ENCODE measurements at regions not wholly inside any gene's neighbourhood (a gene's known extent, or its start where the extent isn't known, plus 50 kb on each side); places are given as distances from the start of the nearest gene placed in this dataset.
"Not testable (repeated sequence)": the region's sequence is repeated elsewhere in the genome, so short reads cannot be mapped to it uniquely, and the experiment has no call there.

DNA sequence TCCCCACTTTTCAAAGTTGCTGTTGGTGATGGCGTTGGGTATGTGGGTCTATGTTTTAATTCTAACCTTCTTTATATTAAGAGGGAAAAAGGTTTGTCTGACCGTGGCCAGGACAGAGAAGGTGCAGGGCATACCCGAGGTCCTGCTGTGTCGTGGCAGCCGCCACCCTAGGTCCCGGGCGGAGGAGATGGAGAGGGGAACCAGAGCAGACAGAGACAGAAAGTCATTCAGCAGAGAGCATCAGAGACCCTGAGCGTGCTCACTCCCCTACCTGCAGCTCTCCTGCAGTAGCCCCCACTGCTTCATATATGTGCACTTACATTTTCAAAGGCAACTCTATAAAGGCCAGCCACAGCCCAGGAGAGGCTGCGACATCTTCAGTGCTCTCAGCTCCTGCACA lies 327.2 kb upstream of the TNRC6C start:
- TF ChIP-seq, protein P1, sequence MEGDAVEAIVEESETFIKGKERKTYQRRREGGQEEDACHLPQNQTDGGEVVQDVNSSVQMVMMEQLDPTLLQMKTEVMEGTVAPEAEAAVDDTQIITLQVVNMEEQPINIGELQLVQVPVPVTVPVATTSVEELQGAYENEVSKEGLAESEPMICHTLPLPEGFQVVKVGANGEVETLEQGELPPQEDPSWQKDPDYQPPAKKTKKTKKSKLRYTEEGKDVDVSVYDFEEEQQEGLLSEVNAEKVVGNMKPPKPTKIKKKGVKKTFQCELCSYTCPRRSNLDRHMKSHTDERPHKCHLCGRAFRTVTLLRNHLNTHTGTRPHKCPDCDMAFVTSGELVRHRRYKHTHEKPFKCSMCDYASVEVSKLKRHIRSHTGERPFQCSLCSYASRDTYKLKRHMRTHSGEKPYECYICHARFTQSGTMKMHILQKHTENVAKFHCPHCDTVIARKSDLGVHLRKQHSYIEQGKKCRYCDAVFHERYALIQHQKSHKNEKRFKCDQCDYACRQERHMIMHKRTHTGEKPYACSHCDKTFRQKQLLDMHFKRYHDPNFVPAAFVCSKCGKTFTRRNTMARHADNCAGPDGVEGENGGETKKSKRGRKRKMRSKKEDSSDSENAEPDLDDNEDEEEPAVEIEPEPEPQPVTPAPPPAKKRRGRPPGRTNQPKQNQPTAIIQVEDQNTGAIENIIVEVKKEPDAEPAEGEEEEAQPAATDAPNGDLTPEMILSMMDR (IDR thresholded peaks at IDR 0.05; ENCODE audit: low read depth, low read length) = no peak
- Histone ChIP-seq H3K9me3 (ENCODE audit: control insufficient read depth, insufficient read depth, low read length) (no peaks in the 10 kb centered on the region), H3K27me3 (ENCODE audit: control insufficient read depth, insufficient read depth, low read length) (peaks cover 8% of the 10 kb centered on the region), H3K4me3 (ENCODE audit: low read depth, low read length) (no peak overlapping the region), H3K27ac (ENCODE audit: low read depth, low read length) (no peak overlapping the region)
- DNase-seq (ENCODE audit: low read depth, low spot score) = no peak
- ChIA-PET CTCF (no interaction called here), POLR2A (no interaction called here)

DNA sequence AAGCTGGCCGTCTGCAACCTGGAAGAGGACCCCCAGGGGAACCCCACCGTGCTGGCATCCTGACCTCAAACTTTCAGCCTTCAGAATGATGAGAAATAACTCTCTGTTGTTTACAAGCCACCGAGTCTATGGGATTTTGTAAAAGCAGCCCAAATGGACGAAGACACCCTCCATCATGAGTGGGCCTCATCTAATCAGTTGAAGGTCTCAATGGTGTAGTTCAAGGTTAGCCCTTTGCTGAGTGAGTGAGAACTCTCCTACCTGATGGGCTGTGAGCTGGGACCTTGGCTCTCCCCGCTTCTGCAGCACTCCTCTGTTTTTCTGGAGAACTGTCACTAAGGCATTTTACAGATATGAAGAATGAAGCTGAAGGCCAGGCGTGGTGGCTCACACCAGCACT lies 325.9 kb upstream of the TNRC6C start:
- ChIA-PET POLR2A (no interaction called here), CTCF (no interaction called here)
- no peak overlapping the region for H3K27ac ChIP-seq (ENCODE audit: low read depth, low read length)
- no peak for DNase-seq (ENCODE audit: low read depth, low spot score)
- no peaks in the 10 kb centered on the region for H3K9me3 ChIP-seq (ENCODE audit: control insufficient read depth, insufficient read depth, low read length)
- TF ChIP-seq, protein P1 (IDR thresholded peaks at IDR 0.05; ENCODE audit: low read depth, low read length) = no peak
- no peak overlapping the region for H3K4me3 ChIP-seq (ENCODE audit: low read depth, low read length)
- H3K27me3 ChIP-seq (ENCODE audit: control insufficient read depth, insufficient read depth, low read length) = peaks cover 15% of the 10 kb centered on the region

- TF ChIP-seq, protein P1 (IDR thresholded peaks at IDR 0.05; ENCODE audit: low read depth, low read length) = no peak
- Histone ChIP-seq H3K4me3 (ENCODE audit: low read depth, low read length) (no peak overlapping the region), H3K9me3 (ENCODE audit: control insufficient read depth, insufficient read depth, low read length) (no peaks in the 10 kb centered on the region), H3K27me3 (ENCODE audit: control insufficient read depth, insufficient read depth, low read length) (peaks cover 25% of the 10 kb centered on the region), H3K27ac (ENCODE audit: low read depth, low read length) (no peak overlapping the region)
- ChIA-PET CTCF (no interaction called here), POLR2A (no interaction called here)
- no peak for DNase-seq (ENCODE audit: low read depth, low spot score)
Observed at GRCh38 chr17:77634710-77635109, 323.8 kb upstream of the TNRC6C start.

DNA sequence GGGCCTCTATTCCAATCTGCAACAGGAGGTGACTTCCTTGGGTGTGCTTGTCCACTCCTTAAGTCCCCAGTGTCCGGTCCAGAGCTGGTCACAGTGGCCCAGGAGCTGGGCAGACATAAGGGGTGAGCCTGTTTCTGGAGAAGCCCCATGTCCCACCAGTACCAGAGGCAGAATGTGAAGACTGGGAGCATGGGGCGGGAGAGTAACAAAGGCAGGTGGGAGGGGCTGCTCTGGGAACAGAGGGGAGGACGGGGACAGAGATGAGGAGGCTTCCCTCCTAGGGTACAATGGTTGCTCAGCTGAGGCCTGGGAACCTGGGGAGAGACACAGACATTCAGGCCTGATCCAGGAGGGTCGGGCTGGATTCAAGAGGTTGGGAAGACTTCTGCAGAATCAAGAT lies 323.3 kb upstream of the TNRC6C start:
- no peak overlapping the region for H3K4me3 ChIP-seq (ENCODE audit: low read depth, low read length)
- no peaks in the 10 kb centered on the region for H3K9me3 ChIP-seq (ENCODE audit: control insufficient read depth, insufficient read depth, low read length)
- no peak for DNase-seq (ENCODE audit: low read depth, low spot score)
- peaks cover 24% of the 10 kb centered on the region for H3K27me3 ChIP-seq (ENCODE audit: control insufficient read depth, insufficient read depth, low read length)
- POLR2A ChIA-PET = no interaction called here
- TF ChIP-seq, protein P1 (IDR thresholded peaks at IDR 0.05; ENCODE audit: low read depth, low read length) = no peak
- CTCF ChIA-PET = no interaction called here
- no peak overlapping the region for H3K27ac ChIP-seq (ENCODE audit: low read depth, low read length)

- H3K27me3 ChIP-seq (ENCODE audit: control insufficient read depth, insufficient read depth, low read length) = peaks cover 23% of the 10 kb centered on the region
- POLR2A ChIA-PET; H3K9me3 ChIP-seq (ENCODE audit: control insufficient read depth, insufficient read depth, low read length); CTCF ChIA-PET; H3K4me3 ChIP-seq (ENCODE audit: low read depth, low read length); H3K27ac ChIP-seq (ENCODE audit: low read depth, low read length); DNase-seq (ENCODE audit: low read depth, low spot score): not testable (repeated sequence)
Observed at GRCh38 chr17:77635785-77636184, 322.7 kb upstream of the TNRC6C start.
